ENCODE measurements at regions not wholly inside any gene's neighbourhood (a gene's known extent, or its start where the extent isn't known, plus 50 kb on each side); places are given as distances from the start of the nearest gene placed in this dataset.

- no peak for TF ChIP-seq CTCF (IDR thresholded peaks at IDR 0.05)
- no peak for TF ChIP-seq POLR2A (IDR thresholded peaks at IDR 0.05)
These were observed 78.8 kb upstream of the IPO9 start for GRCh38 chr1:201750120-201750519.
